NCI-H69 (cell line): ENCODE measurements at regions not wholly inside any gene's neighbourhood (a gene's known extent, or its start where the extent isn't known, plus 50 kb on each side); places are given as distances from the start of the nearest gene placed in this dataset.

Experiments
- DNase-seq: peaks from one replicate; lab custom pipeline; 2025; lab: John Stamatoyannopoulos, UW

DNA sequence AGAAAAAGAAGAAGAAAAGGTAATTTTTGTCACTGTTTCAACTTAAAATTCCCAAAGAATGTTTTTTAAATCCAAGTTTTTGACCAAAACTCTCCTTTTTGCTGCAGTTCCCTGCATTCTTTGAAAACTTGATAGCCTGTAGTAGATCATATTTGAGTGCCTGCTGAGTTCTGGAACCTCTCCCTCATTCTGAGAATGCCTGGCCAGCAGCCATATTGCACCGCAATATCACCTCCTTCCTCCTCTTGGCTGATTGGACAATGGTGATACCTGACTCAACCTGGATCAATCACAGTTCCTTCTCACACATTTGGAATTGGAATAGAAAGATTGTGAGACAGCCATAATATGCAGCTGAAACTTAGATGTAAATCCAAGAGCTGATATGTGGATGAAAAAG is 97.6 kb upstream of the GAP43 start:
- DNase-seq, result no peak

GRCh38 chr3:115533218-115533617 is 90.1 kb upstream of the GAP43 start:
- no peak for DNase-seq

DNA sequence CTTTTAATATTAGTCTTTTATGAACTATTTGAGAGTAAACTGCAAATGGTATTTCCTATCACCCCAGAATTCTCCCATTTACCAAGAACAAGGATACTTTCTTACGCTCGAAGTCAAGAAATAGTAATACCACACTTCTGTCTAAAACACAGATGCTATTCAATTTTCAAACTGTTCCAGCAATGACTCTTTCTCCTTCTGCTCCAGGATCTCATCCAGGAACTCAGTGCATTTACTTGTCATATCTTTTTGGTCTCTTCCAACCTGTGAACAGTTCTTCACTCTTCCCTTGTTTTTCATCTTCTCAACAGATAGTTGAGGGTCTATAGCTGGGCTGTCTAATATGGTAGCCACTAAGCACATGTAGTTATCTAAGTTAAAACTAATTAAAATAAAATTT is 87.1 kb upstream of the GAP43 start:
- DNase-seq, result no peak

DNA sequence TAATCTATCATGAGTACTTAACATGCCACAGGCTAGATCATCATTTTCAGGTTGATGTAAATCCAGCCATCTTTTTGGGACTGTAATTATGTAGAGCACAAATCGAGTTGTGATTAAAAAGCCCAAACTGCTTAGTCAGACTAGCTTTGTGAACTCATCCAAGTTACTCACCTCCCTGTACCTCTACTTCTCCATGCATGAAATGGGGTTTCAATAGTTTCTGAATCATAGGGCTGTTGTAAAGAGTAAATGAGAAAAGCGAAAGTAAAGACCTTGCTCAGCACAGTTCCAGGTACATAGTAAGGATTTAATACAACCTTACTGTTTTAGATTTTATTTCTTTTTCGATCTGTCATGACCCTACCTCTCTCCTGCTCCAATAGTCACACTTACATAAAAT is 85.6 kb upstream of the GAP43 start:
- no peak for DNase-seq

GRCh38 chr3:115547207-115547606 is 76.1 kb upstream of the GAP43 start:
- no peak for DNase-seq

- DNase-seq, result no peak
These were observed 74.7 kb upstream of the GAP43 start for GRCh38 chr3:115548611-115549010.

DNA sequence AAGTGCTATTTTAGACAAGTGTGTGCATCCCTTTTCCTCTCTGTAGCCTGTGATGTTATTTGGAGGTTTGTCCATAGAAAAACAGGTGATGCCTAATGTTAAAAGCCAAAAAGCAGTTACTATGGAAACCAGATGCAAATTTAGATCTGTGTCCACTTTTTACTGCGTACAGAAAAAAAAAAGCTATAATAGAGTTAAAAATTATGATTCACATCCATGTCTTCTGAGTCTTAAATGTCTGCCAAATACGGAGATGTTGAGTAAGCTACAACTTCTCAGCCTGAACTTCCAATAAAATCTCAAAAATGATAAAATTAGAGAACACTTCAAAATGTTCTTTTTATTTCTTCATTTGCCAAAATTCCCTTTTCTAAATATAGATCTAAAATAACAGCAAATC is 74.2 kb upstream of the GAP43 start:
- DNase-seq, result no peak

GRCh38 chr3:115550285-115550761 is 73.0 kb upstream of the GAP43 start:
- no peak for DNase-seq

DNA sequence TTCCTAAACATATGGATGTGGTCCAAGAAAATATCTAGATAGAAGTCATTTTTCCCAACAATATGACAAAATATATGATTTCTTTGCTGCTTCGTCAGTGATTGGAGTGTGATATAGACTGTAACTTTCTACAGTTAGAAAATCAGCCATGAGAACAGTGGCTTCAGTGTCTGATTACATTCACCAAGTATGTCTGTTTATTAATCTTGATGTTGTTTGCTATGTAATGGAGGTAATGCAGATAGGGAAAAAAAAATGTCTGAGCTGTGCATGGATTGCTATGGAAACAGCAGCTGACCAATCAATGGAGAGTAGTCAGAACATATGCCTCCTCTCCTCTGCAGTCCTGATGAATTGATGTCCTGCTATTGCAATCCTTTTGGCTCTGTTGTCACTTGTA is 72.3 kb upstream of the GAP43 start:
- DNase-seq, result no peak

DNA sequence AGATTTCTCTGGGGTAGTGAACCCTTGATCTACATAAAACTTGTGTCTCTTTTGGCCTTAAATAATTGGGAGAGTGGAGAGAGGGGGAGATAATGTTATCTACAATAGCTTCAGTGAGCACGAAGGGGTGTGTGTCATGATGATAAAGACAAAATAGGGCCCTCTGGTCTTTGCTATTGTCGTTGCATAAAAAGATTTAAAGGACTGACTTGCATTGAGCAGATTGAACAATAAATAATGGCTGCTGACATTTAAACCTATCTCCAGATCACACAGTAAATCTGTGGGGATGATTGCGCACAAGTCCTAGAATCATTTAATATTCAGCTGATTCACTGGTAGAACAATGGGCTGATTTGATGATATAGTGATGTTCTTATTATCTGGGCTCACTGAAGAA is 71.3 kb upstream of the GAP43 start:
- DNase-seq, result no peak

DNA sequence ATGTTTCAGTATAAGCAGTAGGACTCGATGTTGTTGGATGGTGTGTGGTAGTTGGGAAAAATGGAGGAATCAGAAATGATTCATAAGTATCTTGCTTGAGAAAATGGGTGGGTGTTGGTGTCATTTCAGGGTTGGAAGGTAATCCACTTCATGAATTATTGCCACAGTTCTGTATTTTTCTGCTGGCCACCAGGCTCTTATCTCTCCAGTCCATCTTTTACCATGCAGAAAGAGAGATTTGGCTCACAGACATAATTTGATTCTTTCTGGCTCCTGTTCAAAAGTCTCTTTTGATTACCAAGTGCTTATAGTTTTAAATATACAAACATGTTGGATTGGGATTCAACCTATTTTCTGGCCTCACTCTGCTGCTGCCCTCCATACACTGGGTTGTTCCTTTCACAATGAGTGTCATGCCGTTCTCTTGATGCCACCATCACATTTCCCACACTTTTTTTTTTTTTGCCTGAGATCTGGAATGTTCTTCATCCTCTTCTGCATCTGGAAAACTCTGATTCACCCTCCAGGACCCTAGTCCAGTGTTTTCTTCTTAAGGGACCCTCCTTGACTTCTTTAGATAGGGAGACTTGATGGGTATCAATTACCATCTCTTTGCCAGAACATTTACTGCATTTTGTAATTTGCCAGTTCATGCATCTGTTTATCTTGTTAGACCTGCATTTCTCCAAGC is 69.4 kb upstream of the GAP43 start:
- no peak for DNase-seq

- no peak for DNase-seq
These were observed 68.9 kb upstream of the GAP43 start for GRCh38 chr3:115554487-115554807.

DNA sequence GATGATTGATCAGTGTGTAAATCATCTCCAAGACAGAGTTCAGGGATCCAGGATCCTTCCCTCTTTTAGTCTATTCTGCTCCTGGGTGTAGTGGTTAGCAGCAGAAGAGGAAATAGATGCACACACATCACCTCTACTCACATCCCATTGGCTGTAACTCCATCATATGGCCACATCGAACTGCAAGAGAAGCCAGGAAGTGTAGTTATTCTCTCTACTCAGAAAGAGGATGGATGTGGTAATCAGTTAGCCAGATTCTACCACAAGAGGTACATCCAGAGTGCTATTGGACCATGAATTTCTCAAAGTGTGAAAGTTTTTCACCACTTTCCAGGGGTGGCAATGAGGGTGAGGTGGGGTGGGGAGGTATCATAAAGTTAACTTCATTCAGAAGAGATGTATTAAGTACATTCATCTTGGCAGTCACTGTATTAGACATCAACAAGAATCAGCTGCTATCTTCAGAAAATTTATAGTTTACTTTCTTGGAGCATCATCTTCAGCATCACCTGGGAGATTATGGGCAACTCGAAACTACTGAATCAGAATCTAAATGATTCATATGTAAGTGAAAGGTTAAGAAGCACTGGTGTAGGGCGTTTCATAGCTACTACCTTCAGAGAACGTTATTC is 60.6 kb upstream of the GAP43 start:
- DNase-seq, result no peak

DNA sequence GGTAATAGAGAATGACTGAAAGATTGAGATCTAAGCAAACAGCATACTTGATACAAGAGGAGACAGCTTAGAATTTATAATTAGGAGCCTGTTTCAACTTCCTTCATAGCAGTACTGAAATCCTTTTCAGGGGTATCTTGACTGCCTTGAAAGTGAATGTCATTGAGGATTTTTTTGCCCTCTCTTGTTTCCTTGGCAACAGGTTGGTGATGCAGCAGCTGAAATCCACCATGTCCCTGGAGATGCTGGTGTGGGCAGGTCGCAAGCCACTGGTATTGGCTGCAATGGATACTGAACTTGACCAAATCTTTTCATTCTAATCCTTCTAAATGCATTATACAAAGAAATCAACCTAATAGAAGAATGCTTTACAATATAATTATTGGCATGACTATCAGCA is 59.3 kb upstream of the GAP43 start:
- no peak for DNase-seq

- DNase-seq, result no peak
These were observed 51.9 kb upstream of the GAP43 start for GRCh38 chr3:115571413-115571812.
